ENCODE measurements at regions not wholly inside any gene's neighbourhood (a gene's known extent, or its start where the extent isn't known, plus 50 kb on each side); places are given as distances from the start of the nearest gene placed in this dataset.
"Not testable (repeated sequence)": the region's sequence is repeated elsewhere in the genome, so short reads cannot be mapped to it uniquely, and the experiment has no call there.

- DNase-seq: no peak
Observed at GRCh38 chr5:90338712-90339372, 70.7 kb downstream of the CETN3 start.

DNA sequence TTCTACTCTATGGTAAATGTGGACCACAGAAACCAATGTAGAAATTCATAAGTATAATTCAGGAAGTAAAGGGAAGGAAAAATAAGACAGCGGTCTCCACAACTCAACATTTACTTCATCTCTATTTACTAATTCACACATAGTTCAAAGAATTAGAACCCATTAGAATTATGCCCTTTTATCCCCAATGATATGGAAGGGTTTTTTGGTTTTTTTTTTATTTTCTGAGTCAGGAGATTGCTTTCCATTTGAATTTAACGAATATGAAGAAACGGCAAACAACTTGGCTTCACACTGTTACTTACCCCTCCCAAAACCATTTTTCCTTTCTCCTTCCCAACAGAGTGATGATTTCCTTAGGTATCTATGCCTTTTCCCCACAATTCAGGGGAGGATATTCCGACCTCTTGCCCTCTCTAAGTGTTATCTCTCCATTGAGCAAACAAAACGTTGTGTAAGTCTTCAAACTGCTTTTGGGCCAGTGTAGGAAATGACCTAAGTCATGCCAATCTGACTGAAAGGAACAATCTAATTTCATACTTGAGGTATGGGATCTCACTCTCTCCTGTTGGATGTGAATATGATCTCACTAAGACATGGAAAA, 72.0 kb downstream of the CETN3 start:
- no peak for DNase-seq

- no peak for DNase-seq
Observed at GRCh38 chr5:90336752-90337151, 72.8 kb downstream of the CETN3 start.

DNA sequence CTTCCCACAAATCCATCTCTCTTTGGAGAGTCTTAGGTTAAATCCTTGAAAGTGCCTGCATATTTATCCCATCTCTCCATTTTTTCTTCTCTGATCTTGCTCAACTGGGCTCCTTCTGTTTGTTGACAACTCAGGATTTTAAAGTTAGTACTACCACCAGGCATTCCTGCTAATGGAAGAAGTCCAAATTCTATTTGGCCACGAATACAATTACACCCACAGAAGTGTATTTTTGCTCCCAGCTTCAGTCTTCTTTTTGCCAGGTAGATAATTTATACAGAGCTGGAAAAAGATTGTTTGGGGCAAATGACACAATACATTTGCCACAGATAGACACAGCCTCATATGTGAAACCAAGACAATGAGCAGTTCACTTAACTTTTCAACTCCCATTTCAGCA, 74.8 kb downstream of the CETN3 start:
- DNase-seq: no peak

GRCh38 chr5:90329911-90330310, 79.6 kb downstream of the CETN3 start:
- no peak for DNase-seq

DNA sequence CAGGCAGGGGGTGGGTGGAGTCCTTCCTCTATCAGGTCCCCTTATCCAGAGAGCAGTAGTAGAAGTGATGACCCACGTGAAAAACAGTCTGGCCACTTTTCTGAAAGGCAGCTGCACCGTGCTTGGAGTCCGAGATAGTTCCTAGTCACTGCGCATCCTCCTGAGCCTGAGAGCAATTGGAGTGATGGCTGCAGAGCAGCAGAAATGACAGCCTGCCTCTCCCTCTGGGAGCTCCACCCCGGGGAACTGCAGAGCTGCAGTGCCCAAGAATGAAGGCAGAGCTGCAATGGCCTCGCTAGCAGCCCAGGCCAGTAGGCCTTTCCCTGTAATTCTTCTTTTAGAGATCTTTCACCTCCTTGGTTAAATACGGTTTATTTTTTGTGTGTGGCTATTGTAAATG, 82.6 kb downstream of the CETN3 start:
- DNase-seq: no peak

- no peak for DNase-seq
Observed at GRCh38 chr5:90325093-90325492, 84.5 kb downstream of the CETN3 start.

- DNase-seq: not testable (repeated sequence)
Observed at GRCh38 chr5:90320348-90320747, 89.2 kb downstream of the CETN3 start.

DNA sequence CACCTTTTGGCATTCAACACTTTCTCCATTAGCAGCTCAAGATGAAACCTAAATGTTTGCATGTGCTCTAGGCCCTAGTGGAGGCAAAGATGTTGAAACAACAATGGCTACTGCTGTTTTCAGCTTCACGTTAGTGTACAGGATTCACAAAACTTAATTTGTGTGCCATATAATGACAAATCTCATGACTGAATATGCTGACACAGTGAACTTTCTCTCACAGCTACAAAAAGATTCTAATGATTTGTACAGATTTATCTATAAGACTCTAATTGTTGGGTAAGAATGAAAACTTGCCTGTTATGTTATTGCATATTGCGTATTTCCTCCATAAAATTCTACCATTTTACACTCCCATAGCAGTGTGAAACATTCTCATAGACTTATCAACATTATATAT, 97.5 kb downstream of the CETN3 start:
- no peak for DNase-seq

DNA sequence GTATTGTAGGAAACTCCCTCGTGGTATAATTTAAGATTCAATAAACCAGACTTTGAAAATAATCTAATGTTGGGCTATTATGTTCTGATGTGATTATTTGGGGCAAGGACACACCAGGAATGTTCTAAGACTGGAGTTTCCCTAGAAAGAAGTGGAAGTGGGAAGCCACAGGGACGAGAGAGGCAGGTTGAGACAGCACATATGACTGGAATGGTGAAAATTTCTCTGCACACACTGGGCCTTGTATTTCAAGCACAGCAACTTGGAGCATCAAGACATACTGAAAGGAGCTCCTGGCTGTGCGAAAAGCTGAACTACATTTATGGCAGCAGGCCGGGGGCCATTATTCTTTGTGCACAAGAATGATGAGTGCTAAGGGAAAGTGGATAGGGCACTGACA, 98.2 kb downstream of the CETN3 start:
- no peak for DNase-seq

- no peak for DNase-seq
Observed at GRCh38 chr5:90308787-90309585, 100.6 kb downstream of the CETN3 start.

DNA sequence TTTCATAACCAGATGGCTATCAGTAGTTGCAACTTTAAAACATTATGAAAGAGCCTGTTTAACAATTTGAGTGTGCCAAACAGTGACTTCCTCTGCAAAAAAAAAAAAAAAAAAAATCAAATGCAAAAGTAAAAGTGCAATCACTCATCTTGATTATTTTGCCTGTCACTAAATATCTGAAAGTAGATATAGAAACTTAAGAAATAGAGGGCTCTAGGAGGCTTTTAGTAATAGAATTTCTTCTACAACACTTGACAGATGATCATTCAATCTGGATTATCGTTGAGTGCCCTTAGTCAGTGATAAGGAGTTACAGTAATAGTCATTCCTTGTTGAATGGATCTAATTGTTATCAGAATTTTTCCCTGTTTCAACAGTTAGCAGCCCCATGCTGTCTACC, 101.8 kb downstream of the CETN3 start:
- no peak for DNase-seq

DNA sequence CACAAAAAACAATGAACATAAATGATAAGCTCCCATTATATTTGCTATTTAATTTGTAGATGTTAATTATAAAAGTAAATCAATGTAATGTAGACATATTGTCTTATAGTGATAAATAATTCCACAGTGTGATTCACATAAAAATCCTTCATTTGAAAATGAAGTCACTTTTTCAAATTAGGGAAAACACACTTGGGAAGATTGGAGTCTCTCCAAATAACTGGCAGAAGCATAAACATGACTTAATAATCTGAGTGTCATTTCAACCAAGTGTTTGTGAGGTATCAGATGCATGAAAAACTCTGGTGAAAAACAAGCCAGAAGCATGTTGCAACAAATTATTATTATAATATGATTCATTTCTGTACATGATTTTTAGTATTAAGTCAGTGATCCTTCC, 102.2 kb downstream of the CETN3 start:
- DNase-seq: no peak

DNA sequence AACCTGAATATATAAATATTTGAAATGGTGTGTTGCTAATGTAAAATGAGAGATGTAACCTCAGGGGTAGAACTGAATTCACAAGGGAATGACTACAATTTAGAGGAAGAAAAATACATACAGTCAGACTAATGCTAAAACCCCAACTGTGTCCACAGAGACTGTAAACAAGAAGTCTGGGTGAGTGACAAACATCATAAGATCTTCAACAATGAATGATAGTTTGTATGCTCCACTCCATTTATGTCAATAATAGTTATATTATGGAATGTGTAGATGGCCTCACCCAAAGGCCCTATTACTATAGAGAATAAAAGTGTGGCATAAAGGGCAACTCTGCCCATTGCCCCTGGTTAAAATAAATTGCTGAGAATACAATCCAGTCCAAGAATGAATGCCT, 102.9 kb downstream of the CETN3 start:
- DNase-seq: no peak

DNA sequence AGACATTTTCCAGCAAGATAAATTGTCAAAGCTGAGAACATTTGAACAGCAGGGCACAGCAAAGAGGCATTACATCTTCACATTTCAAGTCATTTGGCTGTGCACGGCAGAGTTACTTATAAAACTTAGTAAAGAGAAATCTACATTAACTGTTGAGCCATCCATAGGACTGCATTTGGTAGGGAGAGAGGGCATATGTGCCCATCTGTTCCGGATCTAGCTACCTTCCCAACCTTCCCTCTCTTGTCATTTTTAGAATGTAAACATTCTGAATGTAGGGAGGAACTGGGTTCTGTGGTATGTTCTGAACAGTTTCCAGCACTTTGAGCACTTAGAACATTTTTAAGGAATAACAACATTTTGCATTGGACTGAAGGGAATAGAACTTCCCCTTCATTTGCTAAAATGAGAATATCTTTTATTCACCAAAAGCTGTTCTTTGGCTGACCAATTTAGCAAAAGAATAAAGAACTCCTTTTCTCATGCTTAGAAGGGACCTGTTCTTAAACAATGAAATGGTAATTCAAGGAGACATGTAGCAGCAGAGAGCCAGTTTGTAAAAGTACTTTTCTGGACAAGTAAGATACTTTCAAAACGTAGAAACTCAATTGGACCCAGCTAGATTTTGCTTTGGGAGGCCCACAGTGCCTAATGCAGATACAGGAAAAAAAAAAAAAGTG, 104.4 kb downstream of the CETN3 start:
- DNase-seq: no peak

- no peak for DNase-seq
Observed at GRCh38 chr5:90301248-90301647, 108.3 kb downstream of the CETN3 start.

DNA sequence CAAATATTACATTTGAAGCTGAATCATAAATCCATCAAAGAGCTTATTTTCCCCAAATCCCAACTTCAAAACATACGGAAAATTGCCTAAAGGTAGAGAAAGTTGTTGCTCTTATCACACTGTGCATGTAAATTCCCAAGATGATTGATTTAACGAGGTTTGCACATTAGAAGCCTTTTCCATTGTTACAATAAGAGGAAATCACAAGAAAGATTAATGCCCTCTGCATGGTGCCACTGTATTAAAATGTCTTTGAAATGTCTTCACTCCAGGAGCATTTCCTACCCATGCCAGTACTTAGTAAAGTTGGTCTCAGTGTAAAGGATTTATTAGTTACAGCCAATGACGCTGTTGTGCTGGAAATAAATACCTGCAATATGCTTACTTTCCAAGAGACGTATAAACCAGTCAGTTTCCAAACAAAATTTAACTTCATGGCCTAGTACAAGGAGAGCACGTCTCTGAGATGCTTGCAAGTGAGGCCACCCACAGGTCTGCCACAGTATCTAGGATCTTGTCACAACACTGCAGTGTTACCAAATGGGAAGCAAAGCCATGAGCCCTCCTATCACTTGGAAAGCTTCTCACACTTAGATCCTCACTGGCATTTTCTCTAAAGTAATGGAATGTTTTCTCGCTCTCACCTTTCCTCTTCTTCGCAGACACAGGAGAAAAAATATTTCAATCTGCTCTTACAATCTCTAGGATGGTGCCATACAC, 112.4 kb downstream of the CETN3 start:
- no peak for DNase-seq

DNA sequence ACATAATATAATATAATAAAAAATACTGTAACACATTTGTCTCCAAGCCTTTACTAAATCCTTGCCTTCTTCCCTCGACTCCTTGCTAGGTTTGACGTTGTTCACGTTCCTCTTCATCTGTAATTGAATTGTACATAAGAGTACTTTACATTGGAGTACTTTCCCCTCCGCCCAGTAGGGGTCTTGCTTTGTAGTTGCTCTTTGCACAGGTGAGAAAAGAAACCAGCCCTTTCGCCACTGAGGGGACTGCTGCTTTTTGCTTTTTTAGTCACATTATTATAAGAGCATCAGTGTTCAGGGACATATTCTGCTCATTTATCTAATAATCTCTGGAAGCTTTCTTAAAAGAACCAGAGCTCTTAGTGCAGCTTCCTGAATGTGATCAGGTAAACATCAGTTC, 115.0 kb downstream of the CETN3 start:
- peak; percentile 15 for DNase-seq

GRCh38 chr5:90293931-90294330, 115.6 kb downstream of the CETN3 start:
- no peak for DNase-seq

- DNase-seq: no peak
Observed at GRCh38 chr5:90290648-90291047, 118.9 kb downstream of the CETN3 start.

GRCh38 chr5:90289837-90290236, 119.7 kb downstream of the CETN3 start:
- DNase-seq: no peak

DNA sequence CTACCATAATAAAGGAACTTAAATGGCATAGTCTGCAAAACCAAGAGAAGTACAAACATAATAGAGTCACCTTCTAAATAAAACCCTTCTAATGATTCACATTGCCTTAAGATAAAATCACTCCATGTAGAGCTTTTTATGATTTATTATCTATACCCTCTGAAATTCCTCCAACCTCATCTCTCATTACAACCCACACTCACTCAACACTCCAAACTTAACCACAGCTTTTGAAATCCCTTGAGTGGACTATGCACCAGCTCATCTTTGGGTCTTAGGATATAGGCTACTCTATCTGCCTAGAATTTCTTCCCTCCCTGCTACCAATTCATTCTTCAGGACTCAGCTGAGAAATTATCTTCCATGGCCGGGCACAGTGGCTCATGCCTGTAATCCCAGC, 122.5 kb downstream of the CETN3 start:
- no peak for DNase-seq

DNA sequence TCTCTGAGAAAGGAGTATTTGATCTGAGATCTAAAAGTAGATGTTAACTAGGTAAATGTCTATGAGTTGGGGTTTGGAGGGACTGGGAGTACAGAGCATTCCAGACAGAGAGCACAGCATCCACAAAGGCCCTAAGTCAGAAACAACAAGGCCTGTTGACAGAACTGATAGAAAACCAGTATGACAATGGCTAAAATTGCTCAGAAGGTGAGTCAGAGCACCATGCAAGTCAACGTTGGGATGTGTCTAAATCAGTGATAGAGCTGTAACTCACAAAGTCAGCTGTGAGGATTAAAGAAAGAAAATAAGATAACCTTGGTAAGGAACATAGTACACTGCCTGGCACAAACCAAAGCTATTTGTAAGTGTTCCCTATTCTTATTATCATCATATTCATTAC, 124.0 kb downstream of the CETN3 start:
- no peak for DNase-seq
